ENCODE measurements at regions not wholly inside any gene's neighbourhood (a gene's known extent, or its start where the extent isn't known, plus 50 kb on each side); places are given as distances from the start of the nearest gene placed in this dataset.

DNA sequence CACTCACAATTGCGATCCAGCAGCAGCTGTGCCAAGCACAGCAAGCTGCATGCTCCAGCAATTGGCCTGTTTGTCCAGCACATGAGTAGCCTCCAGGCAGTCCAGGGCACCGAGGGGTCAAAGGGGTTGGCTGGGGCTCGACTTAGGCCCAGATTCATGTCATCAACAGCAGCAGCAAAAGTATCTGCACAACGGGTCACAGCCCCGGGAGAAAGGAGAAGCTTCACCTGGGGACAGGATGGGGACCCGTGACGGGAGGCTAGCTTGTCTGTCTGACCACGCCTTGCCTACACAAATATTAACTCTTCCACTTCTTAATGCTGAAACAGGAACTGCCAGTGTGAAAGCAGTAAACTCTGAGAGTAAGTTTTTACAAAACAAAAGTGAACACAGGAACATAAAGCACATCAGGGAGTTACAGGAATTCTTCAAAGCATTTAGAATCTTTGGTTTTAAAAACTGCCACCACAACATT lies 191.2 kb downstream of the PIK3R1 start:
- DNase-seq (ENCODE audit: low spot score): no peak
- FAIRE-seq: no peak

DNA sequence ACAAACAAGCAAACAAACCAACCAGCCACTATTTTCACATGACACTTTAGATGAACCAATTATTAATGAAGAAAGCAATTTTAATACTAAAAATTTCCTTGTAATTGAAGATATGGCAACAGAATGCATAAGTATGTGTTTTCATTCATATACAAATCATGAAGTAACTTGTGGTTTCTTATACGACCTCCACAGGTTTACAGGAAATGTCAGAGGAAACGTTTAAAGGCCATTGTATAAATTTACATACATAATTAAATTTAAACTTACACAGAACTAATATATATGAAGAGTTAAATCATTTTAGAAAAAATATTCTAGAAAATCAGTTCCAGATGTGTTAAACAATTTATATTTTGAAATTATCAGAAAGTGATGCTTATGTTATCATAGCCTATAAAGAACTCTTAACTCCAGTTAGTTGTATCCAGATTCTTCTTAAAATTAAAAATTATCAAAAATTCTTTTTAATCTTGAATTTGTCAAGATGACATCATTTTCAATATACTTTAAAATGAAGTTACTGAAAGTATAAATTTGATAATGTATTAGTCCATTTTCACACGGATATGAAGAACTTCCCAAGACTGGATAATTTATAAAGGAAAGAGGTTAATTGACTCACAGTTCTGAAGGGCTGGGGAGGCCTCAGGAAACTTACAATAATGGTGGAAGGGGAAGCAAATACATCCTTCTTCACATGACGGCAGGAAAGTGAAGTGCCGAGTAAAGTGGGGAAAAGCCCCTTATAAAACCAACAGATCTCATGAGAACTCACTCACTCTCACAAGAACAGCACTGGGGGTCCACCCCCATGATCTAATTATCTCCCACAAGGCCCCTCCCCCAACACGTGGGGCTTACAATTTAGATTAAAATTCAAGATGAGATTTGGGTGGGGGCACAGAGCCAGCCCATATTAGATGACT lies 192.0 kb downstream of the PIK3R1 start:
- FAIRE-seq (no peak), DNase-seq (ENCODE audit: low spot score) (no peak)

DNA sequence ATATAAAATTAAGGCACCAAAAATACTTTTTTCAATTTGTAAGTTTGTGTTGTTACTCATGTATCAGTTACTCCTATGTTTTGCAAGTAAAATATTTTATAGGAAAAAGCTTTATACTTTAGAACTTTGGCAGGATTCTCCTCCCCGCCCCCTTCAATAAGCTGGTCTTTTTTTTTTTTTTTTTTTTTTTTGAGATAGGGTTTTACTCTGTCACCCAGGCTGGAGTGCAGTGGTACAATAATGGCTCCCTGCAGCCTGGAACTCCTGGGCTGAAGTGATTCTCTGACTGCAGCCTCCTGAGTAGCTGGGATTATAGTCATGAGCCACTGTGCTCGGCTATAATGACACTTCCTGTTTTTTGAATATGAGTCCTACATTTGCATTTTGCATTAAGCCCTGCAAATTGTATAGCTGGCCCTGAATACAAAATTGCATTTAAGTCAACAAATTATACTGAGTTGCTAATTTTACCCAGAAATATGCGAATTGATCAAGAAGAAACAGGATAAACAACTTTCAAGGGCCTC lies 192.9 kb downstream of the PIK3R1 start:
- no peak for DNase-seq (ENCODE audit: low spot score)
- FAIRE-seq: no peak

DNA sequence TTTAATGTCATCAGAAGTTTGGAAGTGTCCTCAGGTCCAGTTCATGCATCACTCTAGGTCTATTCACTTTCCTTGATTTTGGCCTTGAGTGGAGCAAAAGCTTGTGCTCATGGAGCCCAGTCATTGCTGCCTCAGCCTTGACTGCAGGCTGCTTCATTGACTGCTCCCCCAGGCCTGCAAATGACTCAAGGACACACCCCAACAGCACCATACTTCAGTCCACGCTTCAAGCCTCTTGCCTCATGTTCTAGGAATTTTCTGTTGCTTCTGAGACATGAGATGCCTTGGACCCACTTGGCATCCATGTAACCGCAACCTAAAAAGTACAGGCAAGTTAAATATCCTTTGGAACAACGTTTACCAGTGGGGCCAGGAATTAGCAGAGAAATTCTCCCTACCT lies 193.7 kb downstream of the PIK3R1 start:
- FAIRE-seq (no peak), DNase-seq (ENCODE audit: low spot score) (no peak)

DNA sequence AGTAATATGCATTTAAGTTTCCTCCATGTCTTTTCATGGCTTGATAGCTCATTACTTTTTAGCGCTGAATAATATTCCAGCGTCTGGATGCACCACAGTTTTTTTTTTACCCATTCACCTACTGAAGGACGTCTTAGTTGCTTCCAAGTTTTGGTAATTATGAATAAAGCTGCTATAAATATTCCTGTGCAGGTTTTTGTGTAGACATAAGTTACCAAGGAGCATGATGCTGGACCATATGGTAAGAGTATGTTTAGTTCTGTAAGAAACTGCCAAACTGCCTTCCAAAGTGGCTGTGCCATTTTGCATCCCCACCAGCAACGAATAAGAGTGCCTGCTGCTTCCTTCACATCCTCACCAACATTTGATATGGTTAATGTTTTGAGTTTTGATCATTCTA lies 195.6 kb downstream of the PIK3R1 start:
- no peak for FAIRE-seq
- no peak for DNase-seq (ENCODE audit: low spot score)

DNA sequence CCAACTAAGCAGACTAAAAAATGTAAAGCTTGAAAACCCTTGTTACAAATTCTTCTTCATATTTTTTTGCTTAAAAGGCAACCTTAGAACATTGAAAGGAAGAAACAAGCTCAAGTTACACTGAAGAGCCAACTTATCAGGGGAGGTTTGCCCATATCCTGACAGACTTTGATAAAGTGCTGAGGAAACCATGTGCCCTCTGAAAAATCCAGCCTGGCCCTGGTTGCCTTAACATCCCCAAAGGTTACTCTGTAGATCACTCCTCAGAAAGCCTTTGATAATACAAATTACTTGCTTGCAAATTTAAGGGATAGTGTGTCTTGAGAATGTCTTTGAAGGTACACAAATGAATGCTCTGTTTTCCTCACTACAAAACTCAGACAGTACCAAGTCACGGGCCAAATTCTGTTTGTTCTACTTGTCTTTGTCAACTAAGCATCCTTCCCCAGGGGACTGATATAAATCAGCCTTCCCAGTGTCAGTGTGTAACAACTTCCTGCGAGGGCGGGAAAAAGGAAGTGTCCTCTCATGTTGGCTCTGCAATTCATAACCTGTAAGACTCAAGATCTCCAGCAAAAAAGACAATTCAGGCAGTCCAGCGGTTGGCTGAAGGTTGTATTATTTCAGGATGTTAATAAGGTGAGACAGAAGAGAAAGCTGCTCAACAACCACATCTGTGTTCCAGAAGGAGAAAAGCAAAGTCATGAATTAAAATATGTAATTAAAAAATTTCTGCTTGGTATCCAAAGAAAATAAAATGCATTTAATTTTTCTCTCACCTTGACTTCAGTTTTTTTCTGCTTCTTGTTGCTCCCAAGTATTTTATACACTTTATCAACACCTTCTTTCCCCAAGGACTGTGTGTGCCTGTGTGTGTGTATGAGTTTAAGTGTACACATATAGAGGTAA lies 199.9 kb downstream of the PIK3R1 start:
- no peak for FAIRE-seq
- no peak for DNase-seq (ENCODE audit: low spot score)

DNA sequence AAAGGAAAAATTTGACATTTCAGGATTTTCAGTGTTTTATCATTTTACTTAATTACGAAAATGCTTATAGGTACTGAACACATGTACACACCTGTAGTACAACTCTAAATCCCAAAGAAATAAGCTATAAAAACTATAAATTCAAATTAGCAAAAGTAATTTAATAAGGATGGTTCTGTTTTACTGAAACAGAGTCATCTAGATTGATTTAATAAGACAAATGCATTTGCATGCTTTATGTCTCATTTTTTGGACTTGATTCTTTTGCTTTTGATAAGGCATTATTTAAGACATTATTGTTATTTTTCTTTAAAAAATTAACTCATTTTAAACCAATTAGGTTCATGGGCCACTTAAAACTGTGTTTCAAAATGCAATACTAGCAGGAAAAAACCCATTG lies 201.2 kb downstream of the PIK3R1 start:
- DNase-seq (ENCODE audit: low spot score): no peak
- FAIRE-seq: no peak

DNA sequence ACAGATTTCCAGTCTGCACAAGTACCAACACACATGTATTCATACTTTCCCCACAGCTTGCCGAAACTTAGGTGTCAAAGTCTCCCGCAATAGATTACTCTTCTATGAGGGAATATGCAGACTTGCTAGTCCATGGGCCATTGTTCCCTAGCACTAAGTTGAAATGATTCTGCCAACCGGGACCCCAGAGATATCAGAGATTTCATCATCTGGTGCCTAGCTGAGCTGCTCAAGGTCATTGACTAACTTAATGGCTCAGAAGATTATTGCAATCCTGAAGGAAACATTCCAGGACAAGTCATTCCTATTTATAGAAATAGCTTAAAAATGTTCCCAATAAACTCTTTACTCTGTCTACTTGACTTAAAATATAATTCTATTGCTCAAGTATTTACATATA lies 202.6 kb downstream of the PIK3R1 start:
- DNase-seq (ENCODE audit: low spot score) (no peak), FAIRE-seq (no peak)

DNA sequence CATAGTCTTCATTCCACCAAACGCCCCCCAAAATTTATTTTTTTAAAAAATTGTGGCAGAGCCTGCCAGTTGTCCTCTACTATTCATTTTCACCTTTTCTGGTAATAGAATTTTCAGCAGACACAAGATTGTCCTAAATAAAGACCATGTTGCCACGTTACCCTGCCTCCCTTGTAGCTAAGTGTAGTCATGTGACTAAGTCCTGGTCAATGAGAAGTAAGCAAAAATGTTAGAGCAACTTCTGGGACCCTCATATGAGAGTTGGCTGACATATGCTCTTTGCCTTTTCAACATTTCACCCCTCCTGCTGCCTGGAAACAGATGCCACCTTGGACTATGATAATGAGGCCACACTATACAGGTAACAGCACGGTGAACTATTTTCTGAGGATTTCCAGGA lies 203.1 kb downstream of the PIK3R1 start:
- no peak for DNase-seq (ENCODE audit: low spot score)
- FAIRE-seq: no peak

DNA sequence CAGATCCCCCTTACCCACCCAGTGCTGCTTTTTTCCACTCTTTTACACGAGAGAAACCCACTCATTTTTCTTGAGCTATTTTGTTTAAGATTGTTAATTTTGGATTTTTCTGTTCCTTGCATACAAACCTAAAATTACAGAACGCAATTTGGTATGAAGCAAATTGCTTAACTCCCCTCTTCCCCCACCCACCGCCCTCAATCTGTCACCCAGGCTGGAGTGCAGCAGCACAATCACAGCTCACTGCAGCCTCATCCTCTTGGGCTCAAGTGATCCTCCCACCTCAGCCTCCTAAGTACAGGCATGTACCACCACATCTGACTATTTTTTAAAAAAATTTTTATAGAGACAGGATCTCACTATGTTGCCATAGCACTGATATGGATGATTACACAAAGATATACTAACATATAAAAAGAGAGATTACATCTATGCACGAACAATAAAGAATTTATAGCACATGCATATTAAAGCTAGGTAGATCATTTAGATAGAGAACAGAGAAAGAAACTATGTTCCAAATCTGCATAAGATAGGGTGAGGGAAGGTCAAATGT lies 203.6 kb downstream of the PIK3R1 start:
- no peak for FAIRE-seq
- DNase-seq (ENCODE audit: low spot score): no peak

DNA sequence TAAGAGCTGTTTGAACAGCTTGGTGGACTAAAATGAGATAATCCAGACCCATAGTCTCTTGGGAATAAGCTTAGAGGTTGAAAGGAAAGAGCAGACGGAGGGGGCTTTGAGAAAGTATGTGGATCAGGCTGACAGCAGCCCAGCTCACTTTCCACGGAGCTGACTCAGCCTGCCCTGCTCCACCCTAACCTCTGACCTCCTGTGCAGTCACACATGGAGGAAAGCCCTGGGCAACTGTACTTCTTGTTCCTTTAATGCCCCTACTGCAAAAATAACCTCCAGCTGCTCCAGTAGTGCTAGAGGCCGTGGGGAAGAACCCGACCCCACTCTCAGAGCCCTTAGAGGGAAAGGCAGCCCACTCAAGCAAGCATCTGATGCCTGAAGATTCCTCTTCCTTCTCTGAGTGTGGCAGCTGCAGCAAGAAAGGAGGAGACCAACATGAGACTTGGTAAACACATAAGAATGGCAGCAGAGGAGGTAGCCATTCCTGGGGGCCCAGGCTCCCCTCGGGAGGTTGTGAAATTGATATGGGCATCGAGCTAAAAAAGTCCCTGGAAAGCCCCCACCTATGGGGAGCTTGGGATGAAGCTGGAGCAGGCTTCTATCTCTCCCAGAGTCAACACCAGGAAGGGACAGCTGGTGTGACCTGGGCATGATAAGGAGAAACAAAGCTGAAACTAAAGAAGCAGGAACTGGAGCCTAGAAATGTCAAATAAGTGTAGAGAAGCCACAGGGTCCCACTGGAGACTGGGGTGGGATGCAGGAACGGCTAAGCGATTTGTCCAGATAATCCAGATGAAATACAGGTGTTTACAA lies 204.3 kb downstream of the PIK3R1 start:
- DNase-seq (ENCODE audit: low spot score): peak; percentile 27
- no peak for FAIRE-seq

DNA sequence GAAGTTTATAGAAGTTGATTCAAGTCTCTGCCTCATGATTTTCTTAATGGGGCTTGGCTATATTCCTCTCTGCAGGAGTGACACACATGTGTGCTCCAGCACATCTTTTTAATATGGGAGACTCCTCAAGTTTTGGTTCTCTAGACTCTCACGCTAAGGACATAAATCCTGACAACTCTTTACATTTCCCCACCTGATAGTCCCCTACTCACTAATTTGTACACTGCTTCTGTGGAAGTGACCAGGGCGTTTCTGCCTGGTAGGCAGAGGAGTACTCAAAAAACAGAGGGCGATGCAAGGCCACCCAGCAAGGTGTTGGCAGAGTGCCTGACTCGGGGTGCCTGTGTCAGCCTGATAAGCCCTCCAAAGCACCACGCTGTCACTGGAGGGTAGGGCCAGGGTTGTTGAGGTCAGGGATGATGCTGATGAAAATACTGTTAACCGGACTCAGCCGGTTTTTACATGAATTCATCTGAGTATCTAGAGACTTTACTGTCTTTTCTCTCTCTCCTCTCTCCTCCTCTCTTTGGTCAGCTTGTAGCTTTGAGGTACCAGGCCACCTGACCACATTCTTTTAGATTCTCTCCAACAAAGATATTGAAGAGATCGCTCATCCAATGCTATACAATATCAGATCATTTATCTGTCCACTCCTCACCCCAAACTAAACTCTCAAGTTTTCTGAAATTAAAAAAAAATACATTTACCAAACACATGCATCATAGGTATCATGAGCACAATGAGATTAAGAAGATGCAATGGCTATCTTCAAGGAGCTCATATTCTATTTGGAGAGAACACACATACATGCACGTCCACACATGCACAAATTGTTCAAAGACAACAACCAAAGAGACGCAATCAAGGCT lies 205.2 kb downstream of the PIK3R1 start:
- no peak for FAIRE-seq
- DNase-seq (ENCODE audit: low spot score): no peak

DNA sequence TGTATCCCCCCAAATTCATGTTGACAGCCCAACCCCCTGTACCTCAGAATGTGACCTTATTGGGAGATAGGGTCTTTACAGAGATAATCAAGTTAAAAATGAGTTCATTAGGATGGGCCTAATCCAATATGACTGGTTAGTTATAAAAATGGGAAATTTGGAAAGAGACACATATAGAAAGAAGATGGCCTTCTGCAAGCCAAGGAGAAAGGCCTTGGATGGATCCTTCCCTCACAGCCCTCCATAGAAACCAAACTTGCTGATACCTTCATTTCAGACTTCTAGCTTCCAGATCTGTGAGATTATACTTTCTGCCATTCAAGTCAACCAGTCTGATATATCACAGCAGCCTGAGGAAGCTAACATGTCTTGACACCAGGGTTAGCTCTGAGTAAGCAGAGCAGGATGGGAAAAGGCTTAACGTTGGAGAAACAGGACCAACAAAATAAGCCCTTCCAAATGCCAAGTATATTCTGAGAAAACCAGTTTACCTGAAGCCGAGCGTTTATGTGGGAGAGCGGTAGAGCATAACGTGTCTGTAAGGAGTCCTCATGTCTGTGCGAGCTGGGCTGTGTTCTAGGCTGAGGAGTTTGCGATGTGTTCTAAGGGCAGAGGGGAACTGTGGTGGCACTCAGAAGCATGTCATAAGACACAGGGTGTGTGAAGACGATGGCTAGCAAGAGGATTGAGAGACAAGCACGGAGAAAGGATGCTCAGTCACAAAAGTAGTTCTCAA lies 206.1 kb downstream of the PIK3R1 start:
- no peak for FAIRE-seq
- no peak for DNase-seq (ENCODE audit: low spot score)

DNA sequence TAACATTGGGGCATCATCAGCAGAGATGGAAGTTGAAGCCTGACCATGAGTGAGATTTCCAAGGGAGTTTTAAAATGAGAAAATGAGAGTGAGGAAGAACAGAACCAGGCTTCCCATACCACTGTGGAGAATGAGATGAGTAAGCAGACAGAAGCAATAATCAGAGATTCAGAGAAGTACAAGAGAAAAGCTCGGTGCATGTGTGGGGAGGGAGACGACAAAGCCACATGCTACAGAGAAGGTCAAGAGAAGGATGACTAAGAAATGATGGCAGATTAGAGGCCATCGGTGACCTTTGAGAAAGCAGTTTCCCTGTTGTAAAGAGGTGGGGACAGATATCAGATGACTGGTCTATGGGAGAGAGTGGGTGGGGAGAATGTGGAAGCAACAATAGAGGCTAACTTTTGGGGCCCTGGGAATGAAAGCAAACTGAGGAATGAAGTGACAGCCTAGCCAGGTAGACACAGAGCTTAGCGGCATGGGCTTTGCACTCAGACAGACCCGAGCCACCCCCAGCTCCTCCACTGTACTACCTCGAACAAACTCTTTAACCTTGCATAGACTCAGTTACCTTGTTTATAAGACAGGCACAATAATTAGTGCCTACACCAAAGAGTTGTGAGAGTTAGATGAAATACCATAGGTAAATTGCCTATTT lies 207.7 kb downstream of the PIK3R1 start:
- DNase-seq (ENCODE audit: low spot score): no peak
- FAIRE-seq: no peak

DNA sequence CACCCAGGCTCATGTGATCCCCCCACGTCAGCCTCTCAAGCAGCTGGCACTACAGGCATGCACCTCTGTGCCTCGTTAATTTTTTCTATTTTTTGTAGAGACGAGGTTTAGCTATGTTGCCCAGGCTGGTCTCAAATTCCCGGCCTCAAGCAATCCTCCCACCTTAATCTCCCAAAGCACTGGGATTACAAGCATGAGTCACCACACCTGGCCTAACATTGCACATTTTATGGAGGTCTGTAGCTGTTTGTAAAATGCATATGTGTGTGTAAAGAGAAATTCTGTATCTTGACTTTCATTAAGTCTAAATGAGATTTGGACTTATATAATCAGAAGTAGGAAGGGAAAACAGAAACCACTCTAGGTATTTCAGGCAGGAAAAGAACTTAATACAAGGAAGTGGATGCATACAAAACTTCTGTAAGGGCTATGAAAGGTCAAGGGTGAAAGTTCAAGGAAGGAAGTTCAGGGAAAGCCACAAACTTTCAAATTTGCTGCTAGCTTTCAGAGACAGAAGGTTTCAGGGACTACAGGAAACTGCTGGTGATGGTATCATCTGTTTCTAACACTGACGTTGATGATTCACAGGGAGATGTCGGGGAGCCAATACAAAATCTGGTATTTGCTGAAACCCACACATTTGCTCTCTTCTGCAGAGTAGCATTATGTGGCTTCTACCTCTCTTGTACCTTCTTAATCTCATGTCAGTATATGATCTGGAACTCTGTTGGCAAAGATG lies 209.4 kb downstream of the PIK3R1 start:
- no peak for FAIRE-seq
- no peak for DNase-seq (ENCODE audit: low spot score)

DNA sequence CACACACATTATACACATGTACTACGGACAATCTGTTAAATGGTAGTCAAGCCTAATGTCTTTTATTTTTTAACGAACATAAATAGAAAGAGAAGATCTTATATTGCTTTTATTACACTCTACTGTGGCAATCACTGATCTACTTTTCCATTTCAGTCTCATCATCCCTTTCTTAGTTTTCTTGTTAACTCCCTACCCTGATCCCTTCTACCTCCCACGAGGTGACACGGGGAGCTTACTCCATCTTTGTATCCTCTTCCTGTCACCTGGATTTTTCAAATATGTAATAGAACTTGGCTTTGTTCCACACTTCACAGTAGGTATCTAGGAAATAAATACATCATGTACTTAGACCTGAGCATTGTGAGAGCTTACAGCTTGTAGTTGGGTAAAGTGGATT lies 211.0 kb downstream of the PIK3R1 start:
- no peak for FAIRE-seq
- DNase-seq (ENCODE audit: low spot score): no peak

DNA sequence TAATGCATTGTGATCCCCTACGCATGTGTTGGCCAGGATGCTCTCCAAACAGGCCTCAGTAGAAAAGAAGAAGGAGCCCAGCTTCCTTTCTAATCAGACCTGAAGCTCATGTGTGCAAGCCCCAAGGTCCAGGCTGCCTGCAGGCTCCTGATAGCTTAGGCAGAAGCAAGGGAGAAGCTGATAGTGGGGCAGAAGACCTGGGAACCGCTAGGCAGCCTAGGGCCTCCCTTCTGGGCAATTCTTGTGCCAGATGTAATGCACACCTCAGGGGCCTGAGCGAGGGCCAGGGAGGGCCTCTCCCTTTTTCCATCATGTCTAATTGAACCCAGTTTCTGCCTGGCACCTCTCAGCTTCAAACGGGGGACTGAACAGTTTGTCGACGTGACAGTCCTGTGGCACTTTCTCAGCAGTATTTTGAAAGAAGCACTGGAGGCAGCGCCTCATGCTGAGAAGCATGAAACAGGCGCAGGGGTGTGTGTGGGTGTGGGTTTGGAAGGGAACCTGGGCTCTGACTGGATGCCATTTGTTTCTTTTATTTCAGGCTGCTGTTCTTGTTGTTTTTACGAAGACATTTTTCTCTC lies 212.8 kb downstream of the PIK3R1 start:
- FAIRE-seq (no peak), DNase-seq (ENCODE audit: low spot score) (no peak)

DNA sequence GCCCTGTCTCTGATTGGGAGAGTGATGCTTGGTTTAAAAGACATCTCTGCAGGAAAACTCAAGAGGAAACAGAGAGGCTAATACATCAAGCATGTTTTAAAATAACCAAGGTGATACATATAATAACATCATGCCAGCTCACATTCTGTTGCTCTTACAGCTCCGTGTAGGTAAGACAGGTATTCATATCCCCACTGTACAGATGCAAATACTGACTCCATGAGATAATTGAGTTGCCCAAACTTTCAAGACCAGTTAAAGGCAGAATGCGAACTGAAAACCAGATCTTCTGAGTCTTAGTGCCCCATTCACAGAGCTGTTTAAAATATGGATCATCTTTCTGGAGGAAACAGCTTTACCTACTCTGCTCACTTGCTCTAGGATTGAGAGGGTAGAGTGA lies 214.0 kb downstream of the PIK3R1 start:
- FAIRE-seq (no peak), DNase-seq (ENCODE audit: low spot score) (no peak)
